NCI-H187 treated with DMSO at 0.1 percent for 48 hours (cell line): ENCODE measurements at regions not wholly inside any gene's neighbourhood (a gene's known extent, or its start where the extent isn't known, plus 50 kb on each side); places are given as distances from the start of the nearest gene placed in this dataset.

Source experiments
- DNase-seq: peaks from one replicate; lab custom pipeline; 2025; lab: John Stamatoyannopoulos, UW

DNA sequence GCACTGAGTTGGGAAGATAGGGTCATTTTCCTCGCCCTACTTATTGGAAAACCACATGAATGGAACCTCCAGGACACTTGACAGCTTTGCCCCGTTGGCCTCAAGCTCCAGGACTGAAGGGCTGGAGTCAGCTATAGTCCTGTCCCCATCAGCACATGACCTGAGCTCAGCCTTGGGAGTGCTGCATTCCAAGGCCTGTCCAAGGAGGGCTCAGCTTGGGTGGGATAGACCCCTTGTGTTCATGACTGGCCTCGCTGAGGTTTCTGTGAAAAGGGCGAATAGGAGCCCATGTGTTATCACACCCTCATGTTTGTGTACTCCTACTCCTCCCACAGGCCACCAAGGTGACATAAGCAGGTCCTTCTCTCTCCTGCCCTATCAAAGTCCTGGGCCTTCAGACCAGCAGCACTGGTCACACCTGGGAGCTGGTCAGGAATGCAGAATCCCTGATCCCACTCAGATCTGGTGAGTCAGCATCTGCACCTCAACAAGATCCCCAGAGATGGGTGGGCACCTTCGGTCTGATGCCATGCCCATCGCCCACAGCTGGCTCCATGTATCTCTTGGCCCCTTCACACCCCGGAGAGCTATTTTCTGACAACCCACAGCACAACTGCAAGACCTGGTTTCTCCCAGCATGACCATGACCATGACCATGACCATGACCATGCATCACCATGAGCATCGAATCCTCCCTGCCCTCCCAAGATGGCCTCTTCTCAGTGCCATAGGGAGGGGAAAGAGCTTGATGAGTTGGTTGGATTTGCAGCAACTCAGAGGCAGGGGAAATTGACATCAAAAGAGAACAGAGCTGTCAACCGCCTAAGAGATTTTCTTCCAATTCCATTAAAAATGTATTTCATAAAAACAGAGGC is 83.0 kb upstream of the RAB6C start:
- no peak for DNase-seq

GRCh38 chr2:129901754-129902415 is 77.6 kb upstream of the RAB6C start:
- DNase-seq, result no peak

- no peak for DNase-seq
Observed at GRCh38 chr2:129902731-129903585, 76.5 kb upstream of the RAB6C start.

- DNase-seq, result no peak
Observed at GRCh38 chr2:129903586-129904425, 75.7 kb upstream of the RAB6C start.

DNA sequence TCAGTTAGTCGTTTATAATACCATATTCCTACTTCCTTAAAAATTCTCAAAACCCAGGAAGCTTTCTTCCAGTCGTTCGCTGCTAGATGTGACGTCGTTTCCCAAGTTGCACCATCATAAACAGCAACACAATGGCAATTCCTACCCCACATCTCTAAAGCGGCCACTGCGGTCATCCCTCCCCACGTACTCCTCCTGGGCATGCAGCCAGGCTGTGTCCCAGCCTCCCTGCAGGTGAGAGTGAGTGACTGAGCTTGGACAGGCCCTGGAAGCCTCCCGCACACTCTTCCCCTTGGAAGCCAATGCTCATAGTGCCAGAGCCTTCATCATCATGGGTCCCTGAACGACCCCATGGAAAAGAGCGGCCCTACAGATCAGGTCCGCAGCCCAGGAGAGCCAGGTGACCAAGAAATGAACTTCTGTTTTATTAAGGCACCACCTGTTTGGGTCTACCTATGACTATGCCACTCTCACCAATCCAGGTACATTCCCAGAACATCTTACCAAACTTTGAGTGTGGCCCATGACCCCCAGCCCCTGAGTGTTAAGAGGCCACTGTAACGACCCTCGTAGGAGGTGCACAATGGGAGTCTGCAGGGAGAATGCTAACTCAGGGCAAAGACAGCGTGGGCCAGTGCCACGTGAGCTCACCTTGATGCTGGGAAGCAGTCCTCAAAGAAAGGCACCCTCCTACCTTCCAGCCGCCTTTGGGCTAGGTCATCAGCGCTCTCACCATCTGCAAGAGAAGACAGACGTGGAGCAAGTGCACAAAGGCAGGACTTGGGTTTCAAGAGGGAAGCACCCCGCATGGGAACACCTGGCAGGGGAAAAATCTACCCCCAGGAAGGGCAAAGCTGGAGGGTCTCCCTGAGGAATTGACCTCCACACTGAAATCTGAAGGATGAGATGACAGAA is 74.7 kb upstream of the RAB6C start:
- DNase-seq, result no peak

DNA sequence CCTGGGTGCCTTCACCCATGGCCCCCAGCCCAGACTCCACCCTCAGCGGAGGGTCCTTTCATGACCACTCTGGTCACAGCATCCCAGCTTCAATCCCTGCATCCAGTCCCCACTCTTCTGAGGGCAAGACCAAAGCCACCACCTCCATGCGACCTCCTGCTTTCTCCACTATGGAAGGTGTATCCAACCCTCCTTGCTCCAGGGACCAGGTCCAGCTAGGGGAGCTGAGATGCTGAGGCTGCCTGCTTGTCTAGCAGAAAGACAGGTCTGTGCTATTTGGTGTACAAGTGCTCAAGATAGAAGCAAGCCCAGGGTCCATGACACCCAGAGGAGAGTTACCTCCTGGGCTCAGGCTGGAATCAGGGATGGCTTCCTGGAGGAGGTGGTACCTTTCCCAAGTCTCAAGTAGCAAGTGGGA is 73.8 kb upstream of the RAB6C start:
- DNase-seq, result no peak

GRCh38 chr2:129906139-129906860 is 73.2 kb upstream of the RAB6C start:
- no peak for DNase-seq

DNA sequence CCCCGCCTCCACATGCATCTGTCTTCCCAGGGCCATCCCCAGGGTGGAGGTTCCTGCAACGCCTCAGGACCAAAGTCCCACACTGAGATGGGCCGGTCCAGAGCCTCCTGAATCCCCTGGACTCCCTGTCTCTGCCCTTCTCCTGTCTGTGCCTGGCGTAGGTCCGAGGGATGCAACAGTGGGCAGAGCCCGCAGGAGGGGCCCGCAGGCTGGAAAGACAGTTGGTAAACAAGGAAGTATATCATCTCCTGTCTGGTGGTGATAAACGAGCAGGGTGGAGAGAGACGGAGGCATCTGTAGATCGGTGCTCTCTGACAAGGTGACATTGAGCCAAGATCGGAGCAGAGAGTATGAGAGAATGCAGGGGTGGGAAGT is 72.6 kb upstream of the RAB6C start:
- DNase-seq, result no peak

GRCh38 chr2:129907256-129907998 is 72.0 kb upstream of the RAB6C start:
- no peak for DNase-seq

DNA sequence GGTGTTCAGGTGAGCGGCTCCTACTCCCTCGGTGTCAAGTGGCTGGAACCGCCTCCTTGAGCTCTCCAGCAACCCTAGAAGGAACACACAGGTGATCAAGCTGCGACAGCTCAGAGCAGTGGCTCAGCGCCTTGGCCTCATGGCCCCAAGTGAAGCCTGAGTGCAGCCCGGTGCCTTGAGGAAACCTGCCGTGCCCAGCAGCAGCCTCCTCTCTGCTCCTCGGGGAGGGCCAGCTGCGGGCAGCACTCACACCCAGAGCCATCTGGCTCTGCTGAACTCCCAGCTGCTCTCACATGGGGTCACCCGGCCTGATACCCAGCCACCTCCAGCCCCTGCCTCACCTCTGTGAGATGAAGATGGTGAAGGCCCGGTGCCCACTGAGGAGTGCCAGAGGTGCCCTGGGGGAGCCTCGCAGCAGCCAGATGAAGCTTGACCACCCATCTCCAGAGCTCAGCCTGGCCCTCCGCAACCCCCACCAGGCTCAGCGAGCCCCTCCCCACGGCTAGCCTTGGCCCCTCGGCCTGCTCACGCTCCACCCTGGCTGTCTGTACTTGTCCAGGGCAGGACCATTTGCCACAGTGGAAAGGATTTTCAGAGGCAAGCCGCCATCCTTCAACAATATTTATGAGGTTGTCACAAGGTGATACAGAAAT is 70.6 kb upstream of the RAB6C start:
- DNase-seq, result no peak

DNA sequence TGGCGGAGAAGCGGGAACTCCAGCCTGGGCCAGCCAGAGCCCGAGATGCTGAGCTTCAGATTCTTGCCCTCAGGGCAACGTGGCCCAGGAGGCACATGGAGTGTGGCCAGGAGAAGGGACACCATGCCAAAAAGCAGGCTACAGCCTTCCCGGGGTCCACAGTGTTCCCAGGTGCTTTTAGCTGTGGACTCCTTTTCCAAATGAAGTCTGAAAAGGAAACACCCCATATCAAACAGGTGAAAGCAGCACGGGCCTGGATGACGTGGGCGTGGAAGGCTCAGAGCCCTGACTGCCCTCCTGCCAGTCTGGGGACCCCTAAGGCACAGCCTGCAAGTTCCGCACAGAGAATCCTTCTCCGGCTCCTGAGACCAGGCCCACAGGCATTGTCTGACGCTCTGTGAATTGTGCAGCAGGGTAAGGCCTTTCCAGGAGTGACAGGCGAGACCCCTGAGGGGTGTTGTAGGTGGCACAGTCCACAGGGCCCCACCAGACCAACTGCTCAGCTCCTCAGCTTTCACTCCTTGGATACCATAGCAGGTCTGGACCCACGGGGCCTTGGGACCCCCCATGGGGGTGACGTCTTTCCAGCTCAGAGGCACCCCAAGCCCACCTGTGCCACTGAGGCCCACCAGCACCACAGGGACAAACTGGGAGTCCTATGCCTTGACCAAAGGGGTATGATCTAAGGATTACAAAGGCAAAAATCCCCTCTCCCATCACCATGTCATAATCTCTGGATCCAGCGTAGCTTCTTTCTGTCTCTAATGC is 69.6 kb upstream of the RAB6C start:
- no peak for DNase-seq

GRCh38 chr2:129910446-129911362 is 68.8 kb upstream of the RAB6C start:
- DNase-seq, result no peak

DNA sequence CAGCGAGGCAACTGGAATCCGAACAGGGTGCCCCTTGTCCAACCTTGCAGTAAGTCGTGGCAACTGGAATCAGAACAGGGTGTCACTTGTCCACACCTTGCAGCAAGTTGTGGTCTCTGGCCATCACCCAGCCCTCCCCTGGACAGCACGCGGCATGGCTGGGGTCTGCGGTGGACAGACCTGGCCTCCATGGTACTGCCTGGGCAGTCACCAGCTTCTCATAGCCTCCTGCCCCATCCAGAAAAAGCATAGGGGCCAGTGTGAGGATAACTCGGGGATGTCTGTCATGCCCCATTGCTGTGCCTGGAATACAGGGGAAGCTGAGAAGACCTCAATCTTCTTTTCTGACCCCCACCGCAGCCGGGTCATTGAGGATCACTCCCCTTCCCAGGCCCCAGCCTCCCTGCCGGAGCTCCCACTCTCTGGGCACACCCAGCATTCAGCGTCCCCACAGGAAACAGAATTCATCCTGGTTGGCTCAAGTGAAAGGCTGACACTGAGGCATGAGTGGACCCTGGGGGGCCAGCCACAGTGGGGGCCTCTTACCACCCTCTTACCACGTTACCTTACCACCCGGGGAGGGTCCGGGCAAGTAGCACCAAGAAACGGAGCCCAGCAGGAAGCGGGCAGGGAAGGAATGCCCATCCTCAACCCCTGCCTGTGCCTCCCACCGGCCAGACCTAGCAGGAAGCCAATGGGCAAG is 68.0 kb upstream of the RAB6C start:
- no peak for DNase-seq

DNA sequence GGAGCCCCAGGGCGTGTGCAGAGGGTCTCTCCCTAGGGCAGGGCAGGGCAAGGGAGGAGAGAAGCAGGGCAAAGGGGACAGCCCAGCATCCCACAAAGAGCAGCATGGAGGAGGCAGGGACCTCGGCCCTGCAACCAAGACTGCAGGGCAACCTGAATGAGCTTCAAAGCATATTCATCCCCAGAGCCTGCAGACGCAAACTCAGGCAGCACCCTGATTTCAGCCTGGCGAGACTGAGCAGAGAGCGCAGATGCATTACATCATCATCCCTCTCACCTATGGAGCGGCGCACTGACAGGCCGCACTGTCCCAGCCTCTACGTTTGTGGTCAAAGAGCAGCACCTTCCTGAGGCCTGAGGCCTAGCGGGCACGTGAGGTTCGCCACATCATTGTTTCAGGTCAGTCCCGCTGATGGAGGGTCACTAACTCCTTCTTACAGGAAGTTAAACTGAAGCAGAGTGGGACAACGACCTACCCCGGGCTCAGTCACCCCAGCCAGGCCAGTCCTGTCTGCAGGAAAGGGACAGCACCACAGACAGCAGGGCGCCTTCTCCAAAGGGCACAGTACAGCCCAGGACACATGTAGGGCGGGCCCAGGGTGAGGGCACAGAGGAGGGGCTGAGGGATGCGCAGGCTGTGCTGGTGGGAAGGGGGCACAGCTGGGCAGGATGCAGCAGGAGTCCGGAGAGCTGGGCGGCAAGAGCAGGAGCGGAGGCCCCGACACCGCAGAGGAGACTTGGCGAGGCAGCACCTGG is 67.2 kb upstream of the RAB6C start:
- DNase-seq, result no peak
